ENCODE measurements at regions not wholly inside any gene's neighbourhood (a gene's known extent, or its start where the extent isn't known, plus 50 kb on each side); places are given as distances from the start of the nearest gene placed in this dataset.

- Histone ChIP-seq H3K79me2 (ENCODE audit: control insufficient read depth, insufficient read depth, low read length) (no peaks in the 10 kb centered on the region), H3K23ac (ENCODE audit: low read length) (no peak overlapping the region), H3K4me3 (ENCODE audit: low read length) (no peak overlapping the region), H3K18ac (ENCODE audit: low read length) (no peak overlapping the region), H3K4me2 (ENCODE audit: low read length) (no peak overlapping the region), H2BK120ac (ENCODE audit: low read depth, low read length) (no peak overlapping the region), H3K36me3 (ENCODE audit: control insufficient read depth, insufficient read depth, low read length) (no peaks in the 10 kb centered on the region), H3K4me1 (ENCODE audit: control insufficient read depth, low read depth, low read length) (no peaks in the 10 kb centered on the region), H2BK5ac (ENCODE audit: low read length) (no peak overlapping the region), H3K56ac (ENCODE audit: low read length) (no peak overlapping the region), H3K27me3 (ENCODE audit: insufficient read depth, low read length, poor library complexity) (no peaks in the 10 kb centered on the region), H2AK5ac (ENCODE audit: low read length) (no peak overlapping the region), H4K8ac (ENCODE audit: low read depth, low read length) (no peak overlapping the region), H3K9ac (ENCODE audit: low read length) (no peak overlapping the region), H3K4ac (ENCODE audit: low read depth, low read length) (no peak overlapping the region), H3K79me1 (ENCODE audit: low read length) (no peaks in the 10 kb centered on the region), H3K27ac (ENCODE audit: low read depth, low read length) (no peak overlapping the region), H2BK15ac (replicated peaks; ENCODE audit: low read depth) (no peak overlapping the region), H4K5ac (ENCODE audit: low read length) (no peak overlapping the region)
- no peak for DNase-seq
- no CpG with 5 or more reads among the region's 2 CpGs for WGBS (ENCODE audit: extremely low coverage, insufficient coverage, low lambda C conversion rate)
Observed at GRCh38 chr9:12904261-12905000, 129.6 kb downstream of the LURAP1L start.

DNA sequence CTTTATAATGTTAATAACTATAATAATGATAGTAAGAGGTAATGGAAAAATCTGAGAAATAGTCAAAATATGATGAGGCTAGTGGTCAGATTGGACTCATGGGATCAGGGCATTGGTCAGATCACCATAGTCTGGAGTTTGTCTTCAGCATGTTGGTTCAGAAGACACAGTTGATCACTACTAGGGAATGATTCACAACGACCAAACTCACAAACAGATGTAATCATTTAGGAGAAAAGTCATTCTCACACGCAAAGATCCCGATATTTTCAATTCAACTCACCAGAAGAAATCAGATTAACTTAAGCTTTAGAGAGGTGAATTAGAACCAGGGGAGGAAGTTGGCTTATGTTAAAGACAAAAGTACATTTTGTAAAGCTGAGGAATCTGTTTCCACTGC lies 131.8 kb downstream of the LURAP1L start:
- no peak overlapping the region for H3K23ac ChIP-seq (ENCODE audit: low read length)
- no peaks in the 10 kb centered on the region for H3K79me1 ChIP-seq (ENCODE audit: low read length)
- no peak overlapping the region for H3K27ac ChIP-seq (ENCODE audit: low read depth, low read length)
- no peak overlapping the region for H2BK15ac ChIP-seq (replicated peaks; ENCODE audit: low read depth)
- H3K4me1 ChIP-seq (ENCODE audit: control insufficient read depth, low read depth, low read length), result no peaks in the 10 kb centered on the region
- no peak overlapping the region for H3K4me3 ChIP-seq (ENCODE audit: low read length)
- no peak overlapping the region for H2BK120ac ChIP-seq (ENCODE audit: low read depth, low read length)
- no peak overlapping the region for H2AK5ac ChIP-seq (ENCODE audit: low read length)
- H3K79me2 ChIP-seq (ENCODE audit: control insufficient read depth, insufficient read depth, low read length), result no peaks in the 10 kb centered on the region
- H4K5ac ChIP-seq (ENCODE audit: low read length), result no peak overlapping the region
- no peak overlapping the region for H2BK5ac ChIP-seq (ENCODE audit: low read length)
- H3K4me2 ChIP-seq (ENCODE audit: low read length), result no peak overlapping the region
- no peak overlapping the region for H3K56ac ChIP-seq (ENCODE audit: low read length)
- no CpG with 5 or more reads among the region's 3 CpGs for WGBS (ENCODE audit: extremely low coverage, insufficient coverage, low lambda C conversion rate)
- no peak overlapping the region for H3K9ac ChIP-seq (ENCODE audit: low read length)
- H3K36me3 ChIP-seq (ENCODE audit: control insufficient read depth, insufficient read depth, low read length), result no peaks in the 10 kb centered on the region
- no peak overlapping the region for H4K8ac ChIP-seq (ENCODE audit: low read depth, low read length)
- H3K18ac ChIP-seq (ENCODE audit: low read length), result no peak overlapping the region
- H3K27me3 ChIP-seq (ENCODE audit: insufficient read depth, low read length, poor library complexity), result no peaks in the 10 kb centered on the region
- no peak for DNase-seq
- no peak overlapping the region for H3K4ac ChIP-seq (ENCODE audit: low read depth, low read length)

DNA sequence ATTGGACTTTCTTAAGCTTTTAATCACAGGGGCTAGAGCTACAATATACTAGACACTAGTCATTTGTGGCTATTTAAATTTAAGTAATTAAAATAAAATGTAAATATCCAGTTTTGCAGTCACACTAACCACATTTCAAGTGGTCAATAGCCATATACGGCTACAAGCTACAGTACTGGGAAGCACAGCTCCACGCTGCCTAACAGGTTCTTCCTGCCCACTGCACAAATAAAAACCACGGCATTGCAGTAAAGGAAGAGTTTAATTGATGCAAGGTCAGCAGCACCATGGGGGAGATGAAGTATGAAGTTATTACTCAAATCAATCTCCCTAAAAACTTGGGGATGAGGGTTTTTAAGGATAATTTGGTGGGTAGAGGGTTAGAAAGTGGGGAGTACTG lies 134.1 kb downstream of the LURAP1L start:
- Histone ChIP-seq H2BK120ac (ENCODE audit: low read depth, low read length) (no peak overlapping the region), H2BK15ac (replicated peaks; ENCODE audit: low read depth) (no peak overlapping the region), H2AK5ac (ENCODE audit: low read length) (no peak overlapping the region), H4K8ac (ENCODE audit: low read depth, low read length) (no peak overlapping the region), H3K79me1 (ENCODE audit: low read length) (no peaks in the 10 kb centered on the region), H3K23ac (ENCODE audit: low read length) (no peak overlapping the region), H3K9ac (ENCODE audit: low read length) (no peak overlapping the region), H3K4me2 (ENCODE audit: low read length) (no peak overlapping the region), H3K4me3 (ENCODE audit: low read length) (no peak overlapping the region), H3K79me2 (ENCODE audit: control insufficient read depth, insufficient read depth, low read length) (no peaks in the 10 kb centered on the region), H3K4ac (ENCODE audit: low read depth, low read length) (no peak overlapping the region), H3K4me1 (ENCODE audit: control insufficient read depth, low read depth, low read length) (no peaks in the 10 kb centered on the region), H3K36me3 (ENCODE audit: control insufficient read depth, insufficient read depth, low read length) (no peaks in the 10 kb centered on the region), H3K56ac (ENCODE audit: low read length) (no peak overlapping the region), H3K27me3 (ENCODE audit: insufficient read depth, low read length, poor library complexity) (no peaks in the 10 kb centered on the region), H3K18ac (ENCODE audit: low read length) (no peak overlapping the region), H2BK5ac (ENCODE audit: low read length) (no peak overlapping the region), H4K5ac (ENCODE audit: low read length) (no peak overlapping the region), H3K27ac (ENCODE audit: low read depth, low read length) (no peak overlapping the region)
- no peak for DNase-seq
- no CpG with 5 or more reads among the region's 3 CpGs for WGBS (ENCODE audit: extremely low coverage, insufficient coverage, low lambda C conversion rate)

DNA sequence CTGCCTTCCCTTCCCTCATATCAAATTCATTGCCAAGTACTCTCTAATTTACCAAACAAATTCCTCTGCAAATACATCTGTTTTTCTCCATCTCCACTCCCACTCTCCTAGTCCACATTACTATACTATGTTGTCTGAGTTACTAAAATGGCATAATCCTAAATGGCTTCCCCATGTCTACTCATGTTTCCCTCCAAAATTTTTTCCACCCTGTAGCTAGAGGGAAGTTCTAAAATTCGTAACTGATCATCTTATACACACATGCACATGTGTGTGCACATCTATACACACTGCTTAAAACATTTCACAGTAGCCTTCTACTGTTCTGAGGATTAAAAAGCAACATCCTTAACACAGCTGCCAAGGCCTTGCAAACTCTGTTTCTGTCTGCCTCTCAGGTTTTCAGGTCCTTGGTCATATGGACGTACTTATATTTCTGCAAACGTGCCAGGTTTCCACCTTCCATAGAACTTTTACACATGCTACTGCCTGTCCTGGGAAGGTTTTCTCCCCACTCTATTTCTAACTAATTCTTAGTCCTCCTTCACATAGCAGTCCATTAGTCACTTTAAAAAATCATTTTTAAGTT lies 140.6 kb downstream of the LURAP1L start:
- Histone ChIP-seq H4K8ac (ENCODE audit: low read depth, low read length) (no peak overlapping the region), H3K79me2 (ENCODE audit: control insufficient read depth, insufficient read depth, low read length) (no peaks in the 10 kb centered on the region), H3K23ac (ENCODE audit: low read length) (no peak overlapping the region), H2AK5ac (ENCODE audit: low read length) (no peak overlapping the region), H3K4ac (ENCODE audit: low read depth, low read length) (no peak overlapping the region), H2BK5ac (ENCODE audit: low read length) (no peak overlapping the region), H3K4me2 (ENCODE audit: low read length) (no peak overlapping the region), H3K9ac (ENCODE audit: low read length) (no peak overlapping the region), H3K56ac (ENCODE audit: low read length) (no peak overlapping the region), H3K36me3 (ENCODE audit: control insufficient read depth, insufficient read depth, low read length) (no peaks in the 10 kb centered on the region), H3K4me3 (ENCODE audit: low read length) (no peak overlapping the region), H3K27me3 (ENCODE audit: insufficient read depth, low read length, poor library complexity) (no peaks in the 10 kb centered on the region), H2BK15ac (replicated peaks; ENCODE audit: low read depth) (no peak overlapping the region), H3K4me1 (ENCODE audit: control insufficient read depth, low read depth, low read length) (no peaks in the 10 kb centered on the region), H4K5ac (ENCODE audit: low read length) (no peak overlapping the region), H3K18ac (ENCODE audit: low read length) (no peak overlapping the region), H3K27ac (ENCODE audit: low read depth, low read length) (no peak overlapping the region), H2BK120ac (ENCODE audit: low read depth, low read length) (no peak overlapping the region), H3K79me1 (ENCODE audit: low read length) (no peaks in the 10 kb centered on the region)
- no CpG with 5 or more reads among the region's 3 CpGs for WGBS (ENCODE audit: extremely low coverage, insufficient coverage, low lambda C conversion rate)
- DNase-seq, result no peak

GRCh38 chr9:12916042-12916441 lies 141.2 kb downstream of the LURAP1L start:
- Histone ChIP-seq H4K8ac (ENCODE audit: low read depth, low read length) (no peak overlapping the region), H3K79me2 (ENCODE audit: control insufficient read depth, insufficient read depth, low read length) (no peaks in the 10 kb centered on the region), H3K36me3 (ENCODE audit: control insufficient read depth, insufficient read depth, low read length) (no peaks in the 10 kb centered on the region), H2BK120ac (ENCODE audit: low read depth, low read length) (no peak overlapping the region), H2BK15ac (replicated peaks; ENCODE audit: low read depth) (no peak overlapping the region), H3K27me3 (ENCODE audit: insufficient read depth, low read length, poor library complexity) (no peaks in the 10 kb centered on the region), H3K4ac (ENCODE audit: low read depth, low read length) (no peak overlapping the region), H3K4me3 (ENCODE audit: low read length) (no peak overlapping the region), H3K27ac (ENCODE audit: low read depth, low read length) (no peak overlapping the region), H2BK5ac (ENCODE audit: low read length) (no peak overlapping the region), H3K4me2 (ENCODE audit: low read length) (no peak overlapping the region), H3K18ac (ENCODE audit: low read length) (no peak overlapping the region), H3K23ac (ENCODE audit: low read length) (no peak overlapping the region), H3K4me1 (ENCODE audit: control insufficient read depth, low read depth, low read length) (no peaks in the 10 kb centered on the region), H3K79me1 (ENCODE audit: low read length) (no peaks in the 10 kb centered on the region), H2AK5ac (ENCODE audit: low read length) (no peak overlapping the region), H3K56ac (ENCODE audit: low read length) (no peak overlapping the region), H3K9ac (ENCODE audit: low read length) (no peak overlapping the region), H4K5ac (ENCODE audit: low read length) (no peak overlapping the region)
- DNase-seq, result peak; percentile 11
- WGBS (ENCODE audit: extremely low coverage, insufficient coverage, low lambda C conversion rate), result no CpG with 5 or more reads among the region's 1 CpG

GRCh38 chr9:12920437-12920836 lies 145.6 kb downstream of the LURAP1L start:
- Histone ChIP-seq H2BK15ac (replicated peaks; ENCODE audit: low read depth) (no peak overlapping the region), H2BK5ac (ENCODE audit: low read length) (no peak overlapping the region), H3K18ac (ENCODE audit: low read length) (no peak overlapping the region), H3K9ac (ENCODE audit: low read length) (no peak overlapping the region), H3K4ac (ENCODE audit: low read depth, low read length) (no peak overlapping the region), H3K36me3 (ENCODE audit: control insufficient read depth, insufficient read depth, low read length) (no peaks in the 10 kb centered on the region), H3K79me1 (ENCODE audit: low read length) (no peaks in the 10 kb centered on the region), H4K8ac (ENCODE audit: low read depth, low read length) (no peak overlapping the region), H3K27me3 (ENCODE audit: insufficient read depth, low read length, poor library complexity) (no peaks in the 10 kb centered on the region), H3K4me1 (ENCODE audit: control insufficient read depth, low read depth, low read length) (no peaks in the 10 kb centered on the region), H3K4me3 (ENCODE audit: low read length) (no peak overlapping the region), H3K79me2 (ENCODE audit: control insufficient read depth, insufficient read depth, low read length) (no peaks in the 10 kb centered on the region), H3K56ac (ENCODE audit: low read length) (no peak overlapping the region), H3K4me2 (ENCODE audit: low read length) (no peak overlapping the region), H2BK120ac (ENCODE audit: low read depth, low read length) (no peak overlapping the region), H3K23ac (ENCODE audit: low read length) (no peak overlapping the region), H3K27ac (ENCODE audit: low read depth, low read length) (no peak overlapping the region), H2AK5ac (ENCODE audit: low read length) (no peak overlapping the region), H4K5ac (ENCODE audit: low read length) (no peak overlapping the region)
- no CpG with 5 or more reads among the region's 2 CpGs for WGBS (ENCODE audit: extremely low coverage, insufficient coverage, low lambda C conversion rate)
- DNase-seq, result no peak
